OCI-LY1 (cell line): ENCODE measurements at regions not wholly inside any gene's neighbourhood (a gene's known extent, or its start where the extent isn't known, plus 50 kb on each side); places are given as distances from the start of the nearest gene placed in this dataset.

Source experiments
- H2AFZ ChIP-seq: fragments of 200-600 bp; sonication (generic), shearing (Covaris generic); 2 replicates; pipeline ENCODE4 v1.6.0; 2014; ENCODE audit warnings: antibody characterized with exemption, mild to moderate bottlenecking, low read length
- H3F3A ChIP-seq: fragments of 200-600 bp; sonication (generic), shearing (Covaris generic); 2 replicates; pipeline ENCODE4 v1.6.0; 2014; ENCODE audit warnings: mild to moderate bottlenecking, antibody characterized with exemption, low read length, moderate library complexity; ENCODE audit not compliant: insufficient read depth
- H3K27ac ChIP-seq: fragments of 200-600 bp; sonication (generic); 2 replicates; pipeline ENCODE4 v1.5.1; 2014; ENCODE audit warnings: low read length, mixed run types, mild to moderate bottlenecking, low read depth; ENCODE audit not compliant: poor library complexity, severe bottlenecking
- H3K27me3 ChIP-seq: fragments of 200-600 bp; sonication (generic); 2 replicates; pipeline ENCODE4 v1.6.0; 2014; ENCODE audit warnings: antibody characterized with exemption, mild to moderate bottlenecking, low read length, moderate library complexity; ENCODE audit not compliant: insufficient read depth
- H3K36me3 ChIP-seq: fragments of 200-600 bp; sonication (generic); 2 replicates; pipeline ENCODE4 v1.6.1; 2014; ENCODE audit warnings: mild to moderate bottlenecking, antibody characterized with exemption, low read length, moderate library complexity, mixed read lengths; ENCODE audit not compliant: insufficient read depth
- H3K4me1 ChIP-seq: fragments of 200-600 bp; sonication (generic); 2 replicates; pipeline ENCODE4 v1.5.1; 2014; ENCODE audit warnings: mild to moderate bottlenecking, low read length, moderate library complexity; ENCODE audit not compliant: insufficient read depth, severe bottlenecking
- H3K4me2 ChIP-seq: fragments of 200-600 bp; sonication (generic), shearing (Covaris generic); 2 replicates; pipeline ENCODE4 v1.6.1; 2014; ENCODE audit warnings: low read length
- H3K4me3 ChIP-seq: fragments of 200-600 bp; sonication (generic); 2 replicates; pipeline ENCODE4 v1.5.1; 2014; ENCODE audit warnings: low read length, low read depth, mild to moderate bottlenecking, mixed read lengths; ENCODE audit not compliant: poor library complexity, severe bottlenecking
- H3K79me2 ChIP-seq: fragments of 200-600 bp; shearing (Covaris generic); 2 replicates; pipeline ENCODE4 v1.6.1; 2016; ENCODE audit warnings: mixed run types, low read length, mixed read lengths; ENCODE audit not compliant: insufficient read depth
- H3K9ac ChIP-seq: fragments of 200-600 bp; sonication (generic), shearing (Covaris generic); 2 replicates; pipeline ENCODE4 v1.6.1; 2014; ENCODE audit warnings: mild to moderate bottlenecking, low read length, mixed read lengths
- H3K9me2 ChIP-seq: fragments of 200-600 bp; sonication (generic), shearing (Covaris generic); 2 replicates; pipeline ENCODE4 v1.6.1; 2014; ENCODE audit warnings: low read depth, mild to moderate bottlenecking, low read length, mixed read lengths
- H3K9me3 ChIP-seq: fragments of 200-600 bp; shearing (Covaris generic); 2 replicates; pipeline ENCODE4 v1.6.1; 2014; ENCODE audit warnings: low read length, mixed read lengths
- H4K20me1 ChIP-seq: fragments of 200-600 bp; sonication (generic), shearing (Covaris generic); 2 replicates; pipeline ENCODE4 v1.6.0; 2016; ENCODE audit warnings: mild to moderate bottlenecking, low read length; ENCODE audit not compliant: insufficient read depth
- CTCF ChIP-seq: fragments of 200-600 bp; sonication (generic), shearing (Covaris generic); IDR thresholded peaks from 2 replicates; pipeline ENCODE4 v1.5.1; 2017; ENCODE audit warnings: mild to moderate bottlenecking, antibody characterized with exemption, low read length, moderate library complexity, mixed read lengths
- EZH2 ChIP-seq: fragments of 200-600 bp; sonication (generic), shearing (Covaris generic); IDR thresholded peaks from 2 replicates; pipeline ENCODE4 v1.8.0; 2017; ENCODE audit warnings: borderline replicate concordance, mixed run types, mild to moderate bottlenecking, antibody characterized with exemption, low read length, moderate library complexity, mixed read lengths

DNA sequence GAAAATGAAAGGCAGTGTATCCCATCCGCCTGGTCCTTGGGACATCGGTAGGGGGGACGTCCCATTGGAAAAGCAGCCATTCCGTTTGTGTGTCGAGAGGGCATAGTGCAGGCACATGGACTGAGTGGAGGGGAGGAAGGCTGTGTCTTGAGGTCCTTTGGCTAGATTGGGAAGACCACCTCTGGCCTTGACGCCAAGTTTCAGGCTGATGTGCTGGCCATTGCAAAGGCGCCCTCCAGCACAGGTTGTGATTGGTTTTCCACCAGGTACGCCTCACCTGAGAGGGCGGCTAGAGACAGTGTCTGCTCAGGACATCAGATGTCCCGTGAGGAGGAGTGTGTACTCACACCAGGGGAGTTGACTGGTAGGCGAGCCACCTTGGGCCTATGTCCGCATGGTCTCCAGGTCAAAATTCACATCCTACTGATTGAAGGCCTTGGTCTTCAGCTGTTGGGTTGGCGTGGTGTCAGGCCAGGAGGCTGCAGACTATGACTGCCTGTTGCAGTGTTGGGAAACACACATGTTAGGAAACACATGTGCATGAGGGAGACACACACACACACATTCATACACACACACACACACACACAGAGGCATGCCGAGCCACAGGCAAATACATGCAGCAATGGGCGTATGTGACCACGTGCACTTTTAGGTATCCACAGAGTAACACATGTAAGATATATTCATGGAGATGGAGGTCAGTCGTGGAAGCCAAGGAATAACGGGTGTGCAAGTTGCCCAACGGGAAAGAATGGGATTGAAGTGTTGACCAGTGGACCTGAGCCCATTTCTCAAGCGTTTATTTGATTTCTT, 98.4 kb downstream of the SNRPN start:
- Histone ChIP-seq H3K27me3 (no peaks in the 10 kb centered on the region), H3K9me3 (peaks cover 43% of the 10 kb centered on the region), H2AFZ (no peak overlapping the region), H3K9ac (no peak overlapping the region), H3K4me2 (no peak overlapping the region), H4K20me1 (no peaks in the 10 kb centered on the region), H3K9me2 (no peaks in the 10 kb centered on the region), H3K79me2 (no peaks in the 10 kb centered on the region), H3K4me1 (no peaks in the 10 kb centered on the region), H3K4me3 (no peak overlapping the region), H3F3A (no peaks in the 10 kb centered on the region), H3K36me3 (peaks cover 67% of the 10 kb centered on the region), H3K27ac (no peak overlapping the region)
- TF ChIP-seq CTCF (no peak), EZH2 (no peak)

DNA sequence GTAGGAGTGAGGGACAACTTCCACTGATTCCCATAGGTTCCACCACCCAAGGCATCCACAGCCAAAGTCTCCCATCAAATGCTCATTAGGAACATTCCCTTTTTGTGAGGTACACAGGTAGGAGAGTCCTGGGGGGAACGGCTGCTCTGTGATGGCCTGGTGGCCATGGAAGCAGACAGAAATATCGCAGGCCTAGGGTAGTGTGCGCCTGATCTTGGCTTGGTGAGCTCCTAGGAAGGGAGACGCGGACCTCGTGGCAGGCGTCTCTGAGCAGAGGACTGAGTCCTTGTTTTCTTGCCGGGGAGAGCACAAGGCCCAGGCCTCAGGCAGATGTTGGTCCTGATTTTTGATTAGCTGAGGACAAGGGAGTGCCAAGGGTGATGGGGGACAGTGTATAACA, 99.5 kb downstream of the SNRPN start:
- H3K79me2 ChIP-seq, result no peaks in the 10 kb centered on the region

DNA sequence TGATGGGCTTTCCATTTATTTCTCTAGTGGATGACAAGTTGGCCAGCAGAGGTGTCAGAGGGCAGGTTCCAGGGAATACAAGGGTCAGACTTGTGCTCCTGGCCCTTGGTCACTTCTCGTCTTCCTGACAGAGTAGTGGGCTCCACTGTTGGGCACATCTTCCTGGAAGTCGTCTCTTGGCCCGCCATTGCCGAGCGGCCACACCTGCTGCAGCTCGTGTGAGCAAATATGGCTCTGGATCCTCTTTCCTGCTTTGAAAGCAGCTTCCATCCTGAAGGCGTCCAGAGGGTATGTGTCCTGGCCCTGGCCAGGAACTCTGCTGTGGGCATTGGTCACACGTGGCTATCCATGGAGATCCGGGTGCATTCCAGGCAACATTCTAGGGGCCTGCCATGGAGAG, 100.2 kb downstream of the SNRPN start:
- no peaks in the 10 kb centered on the region for H3K4me1 ChIP-seq
- H2AFZ ChIP-seq, result no peak overlapping the region
- no peaks in the 10 kb centered on the region for H4K20me1 ChIP-seq
- no peaks in the 10 kb centered on the region for H3K9me2 ChIP-seq
- H3K4me3 ChIP-seq, result no peak overlapping the region
- no peak overlapping the region for H3K27ac ChIP-seq
- no peak overlapping the region for H3K9ac ChIP-seq
- peaks cover 82% of the 10 kb centered on the region for H3K36me3 ChIP-seq
- no peaks in the 10 kb centered on the region for H3K27me3 ChIP-seq
- no peaks in the 10 kb centered on the region for H3F3A ChIP-seq
- no peaks in the 10 kb centered on the region for H3K79me2 ChIP-seq
- TF ChIP-seq EZH2 (no peak), CTCF (no peak)
- peaks cover 48% of the 10 kb centered on the region for H3K9me3 ChIP-seq
- no peak overlapping the region for H3K4me2 ChIP-seq

More for the DNA sequence above, 99.5 kb downstream of the SNRPN start:
- no peak overlapping the region for H3K9ac ChIP-seq
- no peaks in the 10 kb centered on the region for H3F3A ChIP-seq
- no peaks in the 10 kb centered on the region for H3K4me1 ChIP-seq
- no peak overlapping the region for H3K27ac ChIP-seq
- H3K36me3 ChIP-seq, result peaks cover 77% of the 10 kb centered on the region
- no peaks in the 10 kb centered on the region for H3K27me3 ChIP-seq
- TF ChIP-seq CTCF (no peak), EZH2 (no peak)
- no peak overlapping the region for H3K4me3 ChIP-seq
- H3K4me2 ChIP-seq, result no peak overlapping the region
- peaks cover 50% of the 10 kb centered on the region for H3K9me3 ChIP-seq
- no peaks in the 10 kb centered on the region for H4K20me1 ChIP-seq
- no peaks in the 10 kb centered on the region for H3K9me2 ChIP-seq
- no peak overlapping the region for H2AFZ ChIP-seq
